Caco-2 (cell line): ENCODE measurements at regions not wholly inside any gene's neighbourhood (a gene's known extent, or its start where the extent isn't known, plus 50 kb on each side); places are given as distances from the start of the nearest gene placed in this dataset.

Experiments
- BruUV-seq: library from RNA; stranded (reverse); fragments of 400-500 nt; replicated peaks from 2 replicates; lab custom pipeline; 2021; lab: Mats Ljungman, UMichigan
- CTCF ChIA-PET: fragments of 300-600 bp; sonication (Branson Sonifier 250); formaldehyde crosslinking; loops from one replicate; lab custom pipeline; 2022; ENCODE audit warnings: antibody characterized with exemption; lab: Charles Lee
- POLR2A ChIA-PET: fragments of 300-600 bp; sonication (Branson Sonifier 250); formaldehyde crosslinking; loops from one replicate; lab custom pipeline; 2022; ENCODE audit warnings: antibody characterized with exemption; lab: Charles Lee
- DNase-seq, 2 experiments: peaks; one replicate each; pipeline versions ENCODE4 v3.0.0 to v3.0.0-alpha.2; 2020 to 2022
- H3K27me3 ChIP-seq: replicated peaks from 2 replicates; pipeline ENCODE4 v1.6.0; 2011; ENCODE audit warnings: low read length; ENCODE audit not compliant: control insufficient read depth, insufficient read depth
- H3K36me3 ChIP-seq: 2 replicates; pipeline ENCODE4 v1.5.1; 2011; ENCODE audit warnings: low read length; ENCODE audit not compliant: control insufficient read depth, insufficient read depth
- H3K4me1 ChIP-seq: fragments of 250-450 bp; sonication (Bioruptor Pico); 2 replicates; pipeline ENCODE4 v1.5.1; 2020; ENCODE audit warnings: mild to moderate bottlenecking
- H3K4me3 ChIP-seq: 2 replicates; pipeline ENCODE4 v1.5.1; 2011; ENCODE audit warnings: low read depth, mild to moderate bottlenecking, control low read depth, low read length
- H3K9me3 ChIP-seq: fragments of 250-450 bp; sonication (Bioruptor Pico); 2 replicates; pipeline ENCODE4 v1.5.1; 2020; ENCODE audit warnings: mild to moderate bottlenecking, moderate library complexity
- H3K27ac Mint-ChIP-seq: one replicate; pipeline ENCODE4 v1.8.0; 2022; ENCODE audit warnings: mixed read lengths; ENCODE audit not compliant: unreplicated experiment
- H3K27me3 Mint-ChIP-seq: one replicate; pipeline ENCODE4 v1.8.0; 2022; ENCODE audit warnings: mixed read lengths; ENCODE audit not compliant: insufficient read depth, unreplicated experiment
- H3K36me3 Mint-ChIP-seq: one replicate; pipeline ENCODE4 v1.8.0; 2022; ENCODE audit warnings: mild to moderate bottlenecking, mixed read lengths; ENCODE audit not compliant: insufficient read depth, unreplicated experiment
- H3K4me1 Mint-ChIP-seq: one replicate; pipeline ENCODE4 v1.8.0; 2022; ENCODE audit warnings: low read depth, mixed read lengths; ENCODE audit not compliant: unreplicated experiment
- H3K4me3 Mint-ChIP-seq: one replicate; pipeline ENCODE4 v1.8.0; 2022; ENCODE audit warnings: mild to moderate bottlenecking, moderate library complexity, mixed read lengths; ENCODE audit not compliant: unreplicated experiment
- H3K9me3 Mint-ChIP-seq: one replicate; pipeline ENCODE4 v1.8.0; 2022; ENCODE audit warnings: mixed read lengths; ENCODE audit not compliant: unreplicated experiment
- CTCF ChIP-seq, 2 experiments: fragments of 200-600 bp in 1 of 2; IDR thresholded peaks; 1 replicate in 1 of 2; 2 replicates in 1 of 2; pipeline versions ENCODE4 v1.5.1 to v1.8.0; 2011 to 2022; ENCODE audit warnings: antibody characterized with exemption in 1 of 2, control low read depth in 1 of 2, inconsistent platforms in 1 of 2, low read depth in 1 of 2, low read length in 1 of 2, mild to moderate bottlenecking in 1 of 2, moderate library complexity in 1 of 2; ENCODE audit not compliant: insufficient read depth in 1 of 2, severe bottlenecking in 1 of 2, unreplicated experiment in 1 of 2
- intact Hi-C: fragments of 100-400 bp; cut with micrococcal nuclease; formaldehyde crosslinking; loops from one replicate; pipeline ENCODE4 v1.10.0; 2022; ENCODE audit not compliant: unreplicated experiment

DNA sequence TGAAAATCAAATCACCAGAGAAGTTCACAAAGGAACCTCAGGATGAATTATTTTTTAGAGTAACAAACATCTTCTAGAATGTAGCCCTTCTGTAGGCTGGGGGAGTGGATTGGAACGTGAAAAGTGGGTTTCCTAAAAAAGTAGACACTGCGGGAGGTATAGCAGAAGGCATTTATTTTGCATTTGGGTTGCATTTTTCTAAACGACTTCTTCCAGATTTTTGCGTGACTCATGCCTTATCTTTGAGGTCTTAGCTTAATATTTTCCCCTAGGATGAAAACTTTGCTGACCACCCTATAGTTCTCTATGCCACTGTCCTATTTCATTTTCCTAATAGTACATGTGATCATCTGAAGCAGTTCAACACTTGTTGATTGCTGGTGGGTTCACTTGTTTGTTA lies 112.7 kb upstream of the JCAD start:
- intact Hi-C loops = no loop called here
- DNase-seq = no peak
- H3K4me3 Mint-ChIP-seq = no peak overlapping the region
- H3K4me1 Mint-ChIP-seq = peaks cover 33% of the 10 kb centered on the region
- H3K36me3 Mint-ChIP-seq = no peaks in the 10 kb centered on the region
- H3K27me3 ChIP-seq = no peaks in the 10 kb centered on the region
- BruUV-seq = no TSS peak
- H3K9me3 ChIP-seq = peaks cover 8% of the 10 kb centered on the region
- H3K9me3 Mint-ChIP-seq = peaks cover 8% of the 10 kb centered on the region
- H3K4me1 ChIP-seq = peaks cover 23% of the 10 kb centered on the region
- ChIA-PET POLR2A (no interaction called here), CTCF (interaction anchor here (0.5 kb wide), 1 partner anchor 172 kb away, joined by 4 read pairs; no protein-coding TSS in a partner anchor)
- H3K4me3 ChIP-seq = no peak overlapping the region
- H3K36me3 ChIP-seq = no peaks in the 10 kb centered on the region
- TF ChIP-seq CTCF (IDR thresholded peaks at IDR 0.05; ENCODE audit: insufficient read depth in 1 of 2, low read depth in 1 of 2, low read length in 1 of 2, severe bottlenecking in 1 of 2, unreplicated experiment in 1 of 2) = no peak
- no peak overlapping the region for H3K27ac Mint-ChIP-seq
- no peaks in the 10 kb centered on the region for H3K27me3 Mint-ChIP-seq

DNA sequence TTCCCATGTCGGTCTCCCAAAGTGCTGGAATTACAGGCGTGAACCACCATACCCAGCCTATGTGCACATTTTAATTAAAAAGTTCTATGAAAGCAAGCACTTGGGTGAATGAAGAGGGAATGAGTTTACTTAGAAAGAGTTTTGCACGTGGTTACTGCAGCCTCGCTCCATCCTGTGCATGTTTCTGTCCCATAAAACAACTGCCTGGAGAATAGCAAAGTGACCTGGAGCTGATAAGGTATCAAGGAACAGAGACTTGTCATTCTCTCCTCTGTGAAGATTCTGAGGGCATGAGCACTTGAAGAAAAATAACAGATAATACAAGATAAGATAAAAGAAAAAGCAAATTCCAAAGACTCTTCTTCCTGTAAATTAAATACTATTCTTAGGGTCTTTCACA lies 112.2 kb upstream of the JCAD start:
- Mint-ChIP-seq H3K27me3 (no peaks in the 10 kb centered on the region), H3K36me3 (no peaks in the 10 kb centered on the region), H3K27ac (peak overlapping the region; percentile 77), H3K4me1 (peaks cover 33% of the 10 kb centered on the region), H3K4me3 (no peak overlapping the region), H3K9me3 (peaks cover 8% of the 10 kb centered on the region)
- no peak for TF ChIP-seq CTCF (IDR thresholded peaks at IDR 0.05; ENCODE audit: insufficient read depth in 1 of 2, low read depth in 1 of 2, low read length in 1 of 2, severe bottlenecking in 1 of 2, unreplicated experiment in 1 of 2)
- Histone ChIP-seq H3K4me3 (no peak overlapping the region), H3K9me3 (peaks cover 8% of the 10 kb centered on the region), H3K4me1 (peaks cover 23% of the 10 kb centered on the region), H3K36me3 (no peaks in the 10 kb centered on the region), H3K27me3 (no peaks in the 10 kb centered on the region)
- BruUV-seq = no TSS peak
- DNase-seq = peak; percentile 66 to 83
- intact Hi-C loops = loop anchor here (1.0 kb wide), 2 partner anchors 11 kb away; no protein-coding TSS in a partner anchor
- ChIA-PET POLR2A (no interaction called here), CTCF (interaction anchor here (0.5 to 1.1 kb wide), 2 partner anchors 69 to 171 kb away, joined by 3 to 4 read pairs; no protein-coding TSS in a partner anchor)

DNA sequence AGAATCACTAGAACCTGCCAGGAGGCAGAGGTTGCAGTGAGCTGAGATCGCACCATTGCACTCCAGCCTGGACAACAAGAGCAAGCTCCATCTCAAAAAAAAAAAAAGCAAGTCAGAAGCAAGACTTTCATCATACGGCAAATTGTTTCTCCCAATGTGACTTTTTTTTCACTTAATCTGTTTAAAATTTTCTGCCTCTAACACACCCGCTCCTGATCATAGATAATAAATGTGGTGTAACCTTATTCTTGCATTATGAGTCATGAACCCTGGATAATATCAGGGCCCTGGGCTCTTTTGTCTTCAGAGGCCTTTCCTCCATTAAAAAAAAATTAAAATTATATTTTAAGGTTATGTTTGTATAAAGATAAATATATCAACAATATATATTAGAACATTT lies 111.4 kb upstream of the JCAD start:
- peaks cover 33% of the 10 kb centered on the region for H3K4me1 Mint-ChIP-seq
- no peak overlapping the region for H3K4me3 ChIP-seq
- peaks cover 23% of the 10 kb centered on the region for H3K4me1 ChIP-seq
- intact Hi-C loops = loop anchor here (1.0 kb wide), 2 partner anchors 11 kb away; no protein-coding TSS in a partner anchor
- TF ChIP-seq CTCF (IDR thresholded peaks at IDR 0.05; ENCODE audit: insufficient read depth in 1 of 2, low read depth in 1 of 2, low read length in 1 of 2, severe bottlenecking in 1 of 2, unreplicated experiment in 1 of 2) = no peak
- ChIA-PET CTCF (interaction anchor here (1.1 kb wide), 1 partner anchor 70 kb away, joined by 3 read pairs; no protein-coding TSS in a partner anchor), POLR2A (no interaction called here)
- H3K27ac Mint-ChIP-seq = peak overlapping the region; percentile 77
- no peak for DNase-seq
- no TSS peak for BruUV-seq
- H3K9me3 ChIP-seq = peaks cover 8% of the 10 kb centered on the region
- H3K27me3 Mint-ChIP-seq = no peaks in the 10 kb centered on the region
- H3K36me3 Mint-ChIP-seq = no peaks in the 10 kb centered on the region
- no peak overlapping the region for H3K4me3 Mint-ChIP-seq
- no peaks in the 10 kb centered on the region for H3K27me3 ChIP-seq
- H3K36me3 ChIP-seq = no peaks in the 10 kb centered on the region
- H3K9me3 Mint-ChIP-seq = peaks cover 8% of the 10 kb centered on the region
